OCI-LY1 (cell line): ENCODE measurements at regions not wholly inside any gene's neighbourhood (a gene's known extent, or its start where the extent isn't known, plus 50 kb on each side); places are given as distances from the start of the nearest gene placed in this dataset.

Source experiments
- H2AFZ ChIP-seq: fragments of 200-600 bp; sonication (generic), shearing (Covaris generic); 2 replicates; pipeline ENCODE4 v1.6.0; 2014; ENCODE audit warnings: antibody characterized with exemption, mild to moderate bottlenecking, low read length
- H3F3A ChIP-seq: fragments of 200-600 bp; sonication (generic), shearing (Covaris generic); 2 replicates; pipeline ENCODE4 v1.6.0; 2014; ENCODE audit warnings: mild to moderate bottlenecking, antibody characterized with exemption, low read length, moderate library complexity; ENCODE audit not compliant: insufficient read depth
- H3K27ac ChIP-seq: fragments of 200-600 bp; sonication (generic); 2 replicates; pipeline ENCODE4 v1.5.1; 2014; ENCODE audit warnings: low read length, mixed run types, mild to moderate bottlenecking, low read depth; ENCODE audit not compliant: poor library complexity, severe bottlenecking
- H3K27me3 ChIP-seq: fragments of 200-600 bp; sonication (generic); 2 replicates; pipeline ENCODE4 v1.6.0; 2014; ENCODE audit warnings: antibody characterized with exemption, mild to moderate bottlenecking, low read length, moderate library complexity; ENCODE audit not compliant: insufficient read depth
- H3K36me3 ChIP-seq: fragments of 200-600 bp; sonication (generic); 2 replicates; pipeline ENCODE4 v1.6.1; 2014; ENCODE audit warnings: mild to moderate bottlenecking, antibody characterized with exemption, low read length, moderate library complexity, mixed read lengths; ENCODE audit not compliant: insufficient read depth
- H3K4me1 ChIP-seq: fragments of 200-600 bp; sonication (generic); 2 replicates; pipeline ENCODE4 v1.5.1; 2014; ENCODE audit warnings: mild to moderate bottlenecking, low read length, moderate library complexity; ENCODE audit not compliant: insufficient read depth, severe bottlenecking
- H3K4me2 ChIP-seq: fragments of 200-600 bp; sonication (generic), shearing (Covaris generic); 2 replicates; pipeline ENCODE4 v1.6.1; 2014; ENCODE audit warnings: low read length
- H3K4me3 ChIP-seq: fragments of 200-600 bp; sonication (generic); 2 replicates; pipeline ENCODE4 v1.5.1; 2014; ENCODE audit warnings: low read length, low read depth, mild to moderate bottlenecking, mixed read lengths; ENCODE audit not compliant: poor library complexity, severe bottlenecking
- H3K79me2 ChIP-seq: fragments of 200-600 bp; shearing (Covaris generic); 2 replicates; pipeline ENCODE4 v1.6.1; 2016; ENCODE audit warnings: mixed run types, low read length, mixed read lengths; ENCODE audit not compliant: insufficient read depth
- H3K9ac ChIP-seq: fragments of 200-600 bp; sonication (generic), shearing (Covaris generic); 2 replicates; pipeline ENCODE4 v1.6.1; 2014; ENCODE audit warnings: mild to moderate bottlenecking, low read length, mixed read lengths
- H3K9me2 ChIP-seq: fragments of 200-600 bp; sonication (generic), shearing (Covaris generic); 2 replicates; pipeline ENCODE4 v1.6.1; 2014; ENCODE audit warnings: low read depth, mild to moderate bottlenecking, low read length, mixed read lengths
- H3K9me3 ChIP-seq: fragments of 200-600 bp; shearing (Covaris generic); 2 replicates; pipeline ENCODE4 v1.6.1; 2014; ENCODE audit warnings: low read length, mixed read lengths
- H4K20me1 ChIP-seq: fragments of 200-600 bp; sonication (generic), shearing (Covaris generic); 2 replicates; pipeline ENCODE4 v1.6.0; 2016; ENCODE audit warnings: mild to moderate bottlenecking, low read length; ENCODE audit not compliant: insufficient read depth
- EZH2 ChIP-seq: fragments of 200-600 bp; sonication (generic), shearing (Covaris generic); IDR thresholded peaks from 2 replicates; pipeline ENCODE4 v1.8.0; 2017; ENCODE audit warnings: borderline replicate concordance, mixed run types, mild to moderate bottlenecking, antibody characterized with exemption, low read length, moderate library complexity, mixed read lengths
- TF ChIP-seq, protein P1 (sequence below): fragments of 200-600 bp; sonication (generic), shearing (Covaris generic); IDR thresholded peaks from 2 replicates; pipeline ENCODE4 v1.5.1; 2017; ENCODE audit warnings: mild to moderate bottlenecking, antibody characterized with exemption, low read length, moderate library complexity, mixed read lengths

DNA sequence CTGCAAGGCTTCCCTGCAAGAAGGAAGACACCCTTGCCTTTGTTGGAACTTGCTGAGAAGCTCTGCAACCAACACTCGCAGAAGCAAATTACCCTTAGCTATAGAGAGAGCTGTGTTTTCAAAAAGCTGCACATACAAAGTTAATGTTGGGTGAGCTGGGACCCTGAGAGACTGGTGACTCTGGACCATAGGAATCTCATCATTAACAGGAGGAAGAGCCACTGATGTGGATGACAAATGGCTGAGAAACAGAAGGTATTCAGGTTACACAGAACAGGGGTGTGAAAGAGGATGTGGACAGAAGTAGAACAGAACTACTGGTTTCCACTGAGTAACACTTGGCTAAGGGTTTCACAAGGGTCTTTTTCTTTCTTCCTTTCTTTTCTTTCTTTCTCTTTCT is 493.5 kb downstream of the IRX1 start:
- no peaks in the 10 kb centered on the region for H3K79me2 ChIP-seq
- H3K9me3 ChIP-seq: no peaks in the 10 kb centered on the region
- H3K4me3 ChIP-seq: no peak overlapping the region
- H3K27ac ChIP-seq: no peak overlapping the region
- H3F3A ChIP-seq: no peaks in the 10 kb centered on the region
- H3K27me3 ChIP-seq: no peaks in the 10 kb centered on the region
- H3K4me1 ChIP-seq: no peaks in the 10 kb centered on the region
- H3K9me2 ChIP-seq: no peaks in the 10 kb centered on the region
- no peaks in the 10 kb centered on the region for H4K20me1 ChIP-seq
- H3K4me2 ChIP-seq: no peak overlapping the region
- no peak overlapping the region for H3K9ac ChIP-seq
- no peak overlapping the region for H2AFZ ChIP-seq
- TF ChIP-seq EZH2: no peak
- TF ChIP-seq, protein P1, sequence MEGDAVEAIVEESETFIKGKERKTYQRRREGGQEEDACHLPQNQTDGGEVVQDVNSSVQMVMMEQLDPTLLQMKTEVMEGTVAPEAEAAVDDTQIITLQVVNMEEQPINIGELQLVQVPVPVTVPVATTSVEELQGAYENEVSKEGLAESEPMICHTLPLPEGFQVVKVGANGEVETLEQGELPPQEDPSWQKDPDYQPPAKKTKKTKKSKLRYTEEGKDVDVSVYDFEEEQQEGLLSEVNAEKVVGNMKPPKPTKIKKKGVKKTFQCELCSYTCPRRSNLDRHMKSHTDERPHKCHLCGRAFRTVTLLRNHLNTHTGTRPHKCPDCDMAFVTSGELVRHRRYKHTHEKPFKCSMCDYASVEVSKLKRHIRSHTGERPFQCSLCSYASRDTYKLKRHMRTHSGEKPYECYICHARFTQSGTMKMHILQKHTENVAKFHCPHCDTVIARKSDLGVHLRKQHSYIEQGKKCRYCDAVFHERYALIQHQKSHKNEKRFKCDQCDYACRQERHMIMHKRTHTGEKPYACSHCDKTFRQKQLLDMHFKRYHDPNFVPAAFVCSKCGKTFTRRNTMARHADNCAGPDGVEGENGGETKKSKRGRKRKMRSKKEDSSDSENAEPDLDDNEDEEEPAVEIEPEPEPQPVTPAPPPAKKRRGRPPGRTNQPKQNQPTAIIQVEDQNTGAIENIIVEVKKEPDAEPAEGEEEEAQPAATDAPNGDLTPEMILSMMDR: no peak
- H3K36me3 ChIP-seq: no peaks in the 10 kb centered on the region

DNA sequence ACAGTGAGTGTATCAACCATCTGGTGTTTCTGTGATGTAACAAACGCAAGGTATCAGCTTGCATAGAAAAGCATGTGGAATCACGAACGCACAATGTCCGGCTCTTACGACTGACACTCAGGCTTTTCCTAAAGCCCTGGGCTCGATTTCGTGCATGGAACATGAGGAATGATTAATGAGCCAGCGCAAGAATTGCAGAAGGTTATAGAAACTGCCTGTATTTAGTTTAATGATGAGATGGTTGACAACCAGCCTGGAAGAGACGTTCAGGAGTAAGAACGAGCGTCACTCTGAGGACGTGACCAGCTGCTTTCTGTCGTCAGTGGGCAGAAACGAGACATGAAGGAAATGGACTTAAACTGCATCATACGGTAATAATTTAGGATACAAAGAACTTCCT is 497.6 kb downstream of the IRX1 start:
- Histone ChIP-seq H3K9ac (no peak overlapping the region), H3F3A (no peaks in the 10 kb centered on the region), H3K4me3 (no peak overlapping the region), H3K9me3 (no peaks in the 10 kb centered on the region), H3K36me3 (no peaks in the 10 kb centered on the region), H3K27ac (no peak overlapping the region), H4K20me1 (no peaks in the 10 kb centered on the region), H3K79me2 (no peaks in the 10 kb centered on the region), H2AFZ (no peak overlapping the region), H3K4me2 (no peak overlapping the region), H3K27me3 (no peaks in the 10 kb centered on the region), H3K4me1 (no peaks in the 10 kb centered on the region), H3K9me2 (no peaks in the 10 kb centered on the region)
- no peak for TF ChIP-seq EZH2
- TF ChIP-seq, protein P1: no peak

GRCh38 chr5:4093970-4094369 is 498.3 kb downstream of the IRX1 start:
- H3K9me3 ChIP-seq: no peaks in the 10 kb centered on the region
- H3K27me3 ChIP-seq: no peaks in the 10 kb centered on the region
- no peaks in the 10 kb centered on the region for H3K36me3 ChIP-seq
- no peaks in the 10 kb centered on the region for H3K79me2 ChIP-seq
- H3K27ac ChIP-seq: no peak overlapping the region
- H4K20me1 ChIP-seq: no peaks in the 10 kb centered on the region
- no peaks in the 10 kb centered on the region for H3K4me1 ChIP-seq
- H3K4me3 ChIP-seq: no peak overlapping the region
- no peak overlapping the region for H3K9ac ChIP-seq
- no peaks in the 10 kb centered on the region for H3K9me2 ChIP-seq
- no peak for TF ChIP-seq EZH2
- TF ChIP-seq, protein P1: no peak
- H3F3A ChIP-seq: no peaks in the 10 kb centered on the region
- H2AFZ ChIP-seq: no peak overlapping the region
- no peak overlapping the region for H3K4me2 ChIP-seq
